Tibial nerve (tissue), 4 donors: ENCODE measurements at regions not wholly inside any gene's neighbourhood (a gene's known extent, or its start where the extent isn't known, plus 50 kb on each side); places are given as distances from the start of the nearest gene placed in this dataset.

Source experiments
- CTCF ChIP-seq, 5 experiments: fragments of 200-600 bp in 3 of 5; fragments of 450-650 bp in 2 of 5; sonication (generic) in 3 of 5; IDR thresholded peaks; one replicate each; pipeline ENCODE4 v1.5.1; 2016 to 2019; ENCODE audit warnings: antibody characterized with exemption in 5 of 5, mild to moderate bottlenecking in 3 of 5, moderate library complexity in 2 of 5
- EP300 ChIP-seq, 2 donors: sonication (generic); formaldehyde crosslinking; IDR thresholded peaks; one replicate each; pipeline ENCODE4 v1.6.1; 2017; ENCODE audit warnings: antibody characterized with exemption in 2 of 2, mild to moderate bottlenecking in 1 of 2
- POLR2A ChIP-seq, 2 donors: fragments of 450-650 bp; IDR thresholded peaks; one replicate each; pipeline ENCODE4 v1.6.1; 2017; ENCODE audit warnings: antibody characterized with exemption in 2 of 2, mild to moderate bottlenecking in 2 of 2, moderate library complexity in 2 of 2

GRCh38 chr6:8865451-8865850 lies 430.1 kb upstream of the SLC35B3 start:
- no peak for TF ChIP-seq CTCF (IDR thresholded peaks at IDR 0.05)
- no peak for TF ChIP-seq POLR2A (IDR thresholded peaks at IDR 0.05)
- no peak for TF ChIP-seq EP300 (IDR thresholded peaks at IDR 0.05)
